NOMO-1 treated with DMSO at 0.1 percent for 48 hours (cell line): ENCODE measurements at regions not wholly inside any gene's neighbourhood (a gene's known extent, or its start where the extent isn't known, plus 50 kb on each side); places are given as distances from the start of the nearest gene placed in this dataset.

Experiments used
- DNase-seq: peaks from one replicate; lab custom pipeline; 2025; ENCODE audit not compliant: unreplicated experiment; lab: John Stamatoyannopoulos, UW

DNA sequence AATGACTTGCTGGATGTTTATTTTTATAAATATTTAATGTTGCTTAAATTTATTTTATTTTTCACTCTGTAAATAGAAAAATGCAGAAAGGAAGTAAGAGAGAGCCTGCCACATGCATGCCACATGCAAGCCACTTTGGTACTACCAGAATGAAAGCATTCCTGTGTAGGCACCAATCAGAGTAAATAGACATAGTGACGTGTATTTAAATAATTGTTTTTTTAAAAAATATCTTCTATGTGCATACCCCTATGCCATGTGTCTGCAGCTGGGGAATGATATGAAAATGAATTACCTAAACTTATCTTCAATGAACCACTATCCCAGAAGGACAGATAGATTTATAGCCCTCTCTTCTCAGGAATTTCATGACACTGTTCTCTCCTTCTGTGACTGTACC, 651.5 kb upstream of the RIOK2 start:
- no peak for DNase-seq

- no peak for DNase-seq
Observed at GRCh38 chr5:97835112-97835511, 652.1 kb upstream of the RIOK2 start.

GRCh38 chr5:97836816-97837215, 653.8 kb upstream of the RIOK2 start:
- no peak for DNase-seq

- peak; percentile 96 for DNase-seq
Observed at GRCh38 chr5:97838214-97838613, 655.2 kb upstream of the RIOK2 start.

GRCh38 chr5:97839341-97840086, 656.5 kb upstream of the RIOK2 start:
- no peak for DNase-seq

DNA sequence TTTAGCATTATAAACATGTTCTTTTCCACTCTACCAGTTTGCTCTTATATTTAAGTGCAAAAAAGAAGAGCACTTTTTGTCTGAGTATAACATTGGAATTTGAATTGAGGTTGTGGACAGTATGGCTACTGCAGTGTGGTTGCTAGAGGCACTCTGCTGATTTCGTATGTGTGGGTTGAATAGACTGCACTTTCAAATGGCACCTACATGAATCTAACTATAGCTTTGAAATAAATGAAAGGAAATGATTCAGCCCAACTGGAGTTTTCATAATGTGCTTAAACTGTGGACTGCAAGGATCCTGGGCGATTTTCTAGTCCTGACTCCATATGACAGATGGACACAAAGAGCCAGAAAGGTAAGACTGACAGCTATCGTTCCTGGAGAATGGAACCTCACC, 657.6 kb upstream of the RIOK2 start:
- peak; percentile 19 for DNase-seq

- no peak for DNase-seq
Observed at GRCh38 chr5:97842687-97843086, 659.6 kb upstream of the RIOK2 start.

- DNase-seq, result no peak
Observed at GRCh38 chr5:97844797-97845196, 661.8 kb upstream of the RIOK2 start.

DNA sequence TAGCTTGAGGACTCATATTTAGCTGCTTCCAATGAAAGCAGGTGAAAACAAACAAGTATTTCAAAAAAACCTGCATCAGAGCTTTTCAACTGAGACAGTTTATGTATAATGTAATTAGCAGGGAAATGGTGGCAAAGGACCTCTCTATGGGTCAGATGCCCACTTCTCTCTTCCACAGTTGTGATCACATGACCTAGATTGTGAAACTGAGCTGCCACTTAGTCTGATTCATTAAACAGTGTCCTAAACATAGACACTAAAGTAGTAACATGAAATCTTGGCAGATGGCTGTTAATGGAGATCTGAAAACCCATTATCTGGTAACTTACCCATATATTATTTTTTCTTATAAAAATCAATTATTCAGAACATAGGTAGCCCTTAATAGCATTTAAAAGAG, 663.6 kb upstream of the RIOK2 start:
- DNase-seq, result peak; percentile 81

DNA sequence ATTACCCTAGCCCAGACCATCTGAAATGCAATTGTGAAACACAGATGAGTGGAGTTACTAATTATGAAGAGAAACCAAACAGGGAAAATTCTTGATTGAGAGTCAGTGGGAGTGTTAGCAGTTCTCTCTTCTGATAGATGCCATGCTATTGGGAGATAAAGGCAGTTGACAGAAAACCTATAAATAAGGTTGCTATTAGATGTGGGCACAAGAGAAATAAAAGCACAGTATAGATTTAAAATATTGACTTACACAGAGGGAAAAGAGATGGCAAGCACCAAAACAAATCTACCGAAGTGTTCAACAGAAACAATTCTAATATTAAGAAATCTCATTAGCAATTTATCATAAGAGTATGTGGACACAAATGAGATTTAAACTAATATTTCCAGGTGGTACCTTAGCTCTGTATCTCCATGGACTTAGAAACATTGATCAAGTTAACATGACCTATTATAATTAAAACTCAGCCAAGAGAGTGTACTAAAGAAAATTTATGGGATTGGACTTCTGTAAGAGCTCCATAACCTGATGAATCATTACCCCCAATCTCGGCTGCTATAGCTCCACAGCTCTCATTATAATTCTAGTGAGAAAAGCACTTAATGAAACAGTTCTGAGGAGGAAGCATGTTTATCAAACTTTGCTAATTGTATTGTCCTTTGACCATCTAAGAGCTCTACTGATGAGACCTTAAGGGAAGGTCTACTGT, 665.0 kb upstream of the RIOK2 start:
- peak; percentile 33 for DNase-seq

GRCh38 chr5:97851036-97851435, 668.0 kb upstream of the RIOK2 start:
- DNase-seq, result no peak

DNA sequence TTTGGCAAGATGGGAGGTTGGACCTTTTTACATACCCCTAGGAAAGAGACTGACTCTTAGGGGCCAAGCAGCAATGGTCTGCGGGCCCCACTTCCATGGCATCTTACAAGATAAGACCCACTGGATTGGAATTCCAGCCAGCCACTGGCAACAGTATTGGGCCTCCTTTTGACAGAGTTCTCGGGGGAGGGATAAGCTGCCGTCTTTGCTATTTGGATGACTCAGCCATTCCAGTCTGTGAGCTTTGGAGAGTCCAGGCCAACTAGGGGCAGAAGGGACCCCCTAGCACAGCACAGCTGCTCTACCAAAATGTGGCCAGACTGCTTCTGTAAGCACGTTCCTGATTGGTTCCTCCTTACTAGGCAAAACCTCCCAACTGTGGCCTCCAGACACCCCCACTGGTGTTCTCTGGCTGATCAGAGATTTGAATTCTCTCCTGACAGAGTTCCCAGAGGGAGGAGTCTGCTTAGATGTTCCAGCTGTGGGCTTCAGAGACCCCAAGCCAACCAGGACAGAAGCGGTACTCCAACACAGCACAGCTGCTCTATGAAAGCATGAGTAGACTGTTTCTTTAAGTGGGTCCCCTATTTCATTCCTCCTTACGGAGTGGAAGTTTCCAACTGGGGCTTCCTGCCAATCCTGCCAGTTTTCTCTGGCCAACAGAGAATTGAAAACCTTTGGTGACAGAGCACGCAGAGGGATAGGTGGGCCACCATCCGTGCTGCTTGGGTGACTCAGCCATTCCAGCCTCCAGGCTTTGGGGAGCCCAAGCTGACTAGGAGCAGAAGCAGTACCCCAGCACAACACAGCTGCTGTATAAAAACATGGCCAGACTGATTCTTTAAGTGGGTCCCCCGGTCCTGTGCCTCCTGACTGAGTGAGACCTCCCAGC, 672.1 kb upstream of the RIOK2 start:
- no peak for DNase-seq

- no peak for DNase-seq
Observed at GRCh38 chr5:97874491-97874890, 691.4 kb upstream of the RIOK2 start.

- no peak for DNase-seq
Observed at GRCh38 chr5:97876272-97876671, 693.2 kb upstream of the RIOK2 start.

- DNase-seq, result no peak
Observed at GRCh38 chr5:97877588-97877987, 694.5 kb upstream of the RIOK2 start.

DNA sequence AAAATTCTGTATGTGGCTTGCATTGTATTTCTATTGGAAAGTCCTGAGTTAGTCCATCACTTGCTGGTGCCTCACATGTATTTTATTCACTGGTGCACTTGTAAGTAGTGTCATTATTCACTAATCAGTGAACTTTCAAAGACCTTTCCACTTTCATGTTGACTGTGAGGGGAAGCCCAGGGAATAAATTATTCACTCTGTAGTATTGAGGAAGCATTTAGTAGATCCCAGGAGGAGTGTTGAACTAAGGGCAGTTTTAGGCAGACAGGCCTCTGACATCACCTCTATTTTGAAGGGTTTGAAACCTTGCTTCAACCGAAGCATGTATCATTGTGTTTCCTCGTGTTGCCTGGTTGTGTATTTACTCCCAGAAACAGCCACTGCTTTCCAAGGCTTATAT, 705.4 kb upstream of the RIOK2 start:
- no peak for DNase-seq

DNA sequence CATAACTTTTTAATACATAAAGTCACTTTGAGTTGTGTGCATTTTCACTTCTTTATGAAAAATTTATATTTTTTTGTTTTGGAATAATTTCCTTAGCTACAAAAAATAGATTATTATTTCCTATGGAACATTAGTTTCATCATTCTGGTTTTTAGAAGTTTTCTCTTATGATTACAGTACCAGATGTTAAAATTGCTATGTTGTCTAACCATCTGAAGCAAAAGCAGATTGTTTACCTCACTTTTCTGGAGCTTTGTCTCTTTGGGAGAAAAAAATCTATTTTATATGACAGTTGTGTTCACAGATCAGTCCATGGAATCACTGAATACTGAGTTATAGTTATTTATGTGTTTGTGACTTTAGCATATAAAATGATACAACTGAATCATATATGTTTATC, 708.9 kb upstream of the RIOK2 start:
- no peak for DNase-seq

GRCh38 chr5:97903742-97904141, 720.7 kb upstream of the RIOK2 start:
- no peak for DNase-seq

- DNase-seq, result no peak
Observed at GRCh38 chr5:97906135-97906534, 723.1 kb upstream of the RIOK2 start.

DNA sequence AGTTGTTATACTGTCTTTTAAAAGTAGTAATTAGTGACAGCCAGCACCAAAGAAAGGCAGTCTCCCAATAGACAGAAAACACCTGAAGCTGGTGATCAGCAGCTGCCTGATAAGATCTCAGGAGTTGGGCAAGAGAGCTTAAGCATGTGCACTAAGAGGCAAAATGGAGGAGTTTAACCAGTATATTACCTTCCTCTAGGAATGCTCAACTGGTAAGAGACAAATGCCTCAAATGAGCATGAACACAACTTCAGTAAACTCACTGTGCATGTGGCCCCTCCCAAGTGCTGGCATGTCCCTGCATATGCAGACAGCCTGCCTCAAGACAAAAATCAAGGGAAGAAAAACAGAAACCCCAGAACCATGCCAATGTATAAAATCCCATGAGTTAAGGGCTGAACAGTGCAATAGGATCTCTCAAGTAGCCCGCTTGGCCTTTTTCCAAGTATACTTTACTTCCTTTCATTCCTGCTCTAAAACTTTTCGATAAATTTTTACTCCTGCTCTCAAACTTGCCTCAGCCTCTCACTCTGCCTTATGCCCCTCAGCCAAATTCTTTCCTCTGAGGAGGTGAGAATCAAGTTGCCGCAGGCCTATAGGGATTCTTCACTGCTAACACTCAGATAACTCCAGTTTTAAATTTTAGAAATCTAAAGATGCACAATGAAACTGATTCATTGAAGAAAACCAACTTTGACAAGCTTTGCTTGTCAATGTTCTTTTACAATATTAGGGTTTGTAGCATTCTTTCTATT, 724.8 kb upstream of the RIOK2 start:
- no peak for DNase-seq

- no peak for DNase-seq
Observed at GRCh38 chr5:97909541-97909940, 726.5 kb upstream of the RIOK2 start.
